Neural cell (in vitro differentiated cells): ENCODE measurements at regions not wholly inside any gene's neighbourhood (a gene's known extent, or its start where the extent isn't known, plus 50 kb on each side); places are given as distances from the start of the nearest gene placed in this dataset.

ENCODE experiments used
- H2AFZ ChIP-seq: fragments of 200-600, 300-800 bp; sonication (generic), shearing (Covaris generic); 2 replicates; pipeline ENCODE4 v1.6.0; 2014; ENCODE audit warnings: low read depth, mild to moderate bottlenecking, antibody characterized with exemption, low read length, moderate library complexity
- H3F3A ChIP-seq: fragments of 200-600 bp; shearing (Covaris generic); 2 replicates; pipeline ENCODE4 v1.6.1; 2016; ENCODE audit warnings: mild to moderate bottlenecking, moderate library complexity, mixed read lengths, antibody characterized with exemption, low read length; ENCODE audit not compliant: insufficient read depth, poor library complexity, severe bottlenecking
- H3K27ac ChIP-seq: fragments of 200-600, 300-800 bp; sonication (generic), shearing (Covaris generic); 2 replicates; pipeline ENCODE4 v1.5.1; 2014; ENCODE audit warnings: mild to moderate bottlenecking, low read length, moderate library complexity
- H3K27me3 ChIP-seq: fragments of 300-800, 200-600 bp; sonication (generic), shearing (Covaris generic); 2 replicates; pipeline ENCODE4 v1.6.0; 2014; ENCODE audit warnings: mild to moderate bottlenecking, low read depth, low read length, moderate library complexity; ENCODE audit not compliant: insufficient read depth
- H3K36me3 ChIP-seq: fragments of 300-800, 200-600 bp; sonication (generic), shearing (Covaris generic); 2 replicates; pipeline ENCODE4 v1.5.1; 2014; ENCODE audit warnings: mild to moderate bottlenecking, antibody characterized with exemption, low read length, moderate library complexity; ENCODE audit not compliant: insufficient read depth
- H3K4me2 ChIP-seq: fragments of 300-800, 200-600 bp; sonication (generic), shearing (Covaris generic); 2 replicates; pipeline ENCODE4 v1.6.0; 2014; ENCODE audit warnings: mild to moderate bottlenecking, low read length
- H3K4me3 ChIP-seq: fragments of 300-800, 200-600 bp; sonication (generic), shearing (Covaris generic); 2 replicates; pipeline ENCODE4 v1.5.1; 2014; ENCODE audit warnings: mild to moderate bottlenecking, low read length, moderate library complexity
- H3K79me2 ChIP-seq: fragments of 200-600 bp; shearing (Covaris generic); replicated peaks from 2 replicates; pipeline ENCODE4 v1.6.0; 2014; ENCODE audit warnings: mild to moderate bottlenecking, low read length, moderate library complexity; ENCODE audit not compliant: insufficient read depth
- H3K9ac ChIP-seq: fragments of 300-800, 200-600 bp; sonication (generic), shearing (Covaris generic); 2 replicates; pipeline ENCODE4 v1.6.1; 2016; ENCODE audit warnings: mild to moderate bottlenecking, low read length, mixed read lengths
- H3K9me2 ChIP-seq: fragments of 200-600 bp; shearing (Covaris generic); 2 replicates; pipeline ENCODE4 v1.6.1; 2016; ENCODE audit warnings: mild to moderate bottlenecking, low read length, mixed read lengths; ENCODE audit not compliant: insufficient read depth
- H3K9me3 ChIP-seq: fragments of 200-600, 300-800 bp; sonication (generic), shearing (Covaris generic); 2 replicates; pipeline ENCODE4 v1.6.1; 2016; ENCODE audit warnings: mild to moderate bottlenecking, mixed run types, low read length, moderate library complexity, mixed read lengths
- H4K20me1 ChIP-seq: fragments of 200-600 bp; shearing (Covaris generic); 2 replicates; pipeline ENCODE4 v1.6.1; 2016; ENCODE audit warnings: mild to moderate bottlenecking, mixed run types; ENCODE audit not compliant: insufficient read depth
- CTCF ChIP-seq: fragments of 450-650 bp; IDR thresholded peaks from 2 replicates; pipeline ENCODE4 v1.5.1; 2014; ENCODE audit warnings: antibody characterized with exemption, mild to moderate bottlenecking, moderate library complexity; ENCODE audit not compliant: poor library complexity, severe bottlenecking
- EP300 ChIP-seq: fragments of 450-650 bp; conservative IDR thresholded peaks from 2 replicates; pipeline ENCODE4 v1.6.1; 2014; ENCODE audit warnings: antibody characterized with exemption, mild to moderate bottlenecking, moderate library complexity; ENCODE audit not compliant: poor library complexity, severe bottlenecking
- EZH2 ChIP-seq: fragments of 200-600, 300-800 bp; shearing (Covaris generic), sonication (generic); IDR thresholded peaks from 2 replicates; pipeline ENCODE4 v1.6.1; 2014; ENCODE audit warnings: antibody characterized with exemption, low read length, borderline replicate concordance, mild to moderate bottlenecking; ENCODE audit not compliant: insufficient read depth, poor library complexity, severe bottlenecking
- MXI1 ChIP-seq: fragments of 450-650 bp; conservative IDR thresholded peaks from 2 replicates; pipeline ENCODE4 v1.6.1; 2014; ENCODE audit warnings: antibody characterized with exemption, mild to moderate bottlenecking; ENCODE audit not compliant: poor library complexity, severe bottlenecking
- POLR2AphosphoS5 ChIP-seq: IDR thresholded peaks from 2 replicates; pipeline ENCODE4 v1.6.1; 2012
- RAD21 ChIP-seq: fragments of 450-650 bp; conservative IDR thresholded peaks from 2 replicates; pipeline ENCODE4 v1.6.1; 2014; ENCODE audit warnings: antibody characterized with exemption, mild to moderate bottlenecking, moderate library complexity
- REST ChIP-seq: IDR thresholded peaks from 2 replicates; pipeline ENCODE4 v1.6.1; 2012; ENCODE audit warnings: borderline replicate concordance
- SMC3 ChIP-seq: fragments of 450-650 bp; conservative IDR thresholded peaks from 2 replicates; pipeline ENCODE4 v1.6.1; 2014; ENCODE audit warnings: antibody characterized with exemption, mild to moderate bottlenecking, moderate library complexity; ENCODE audit not compliant: poor library complexity
- TAF1 ChIP-seq: IDR thresholded peaks from 2 replicates; pipeline ENCODE4 v1.6.1; 2012; ENCODE audit warnings: low read depth

GRCh38 chr6:15960740-15961634 lies 167.9 kb upstream of the MYLIP start:
- H3K4me2 ChIP-seq, result no peak overlapping the region
- no peak for TF ChIP-seq REST
- no peak for TF ChIP-seq POLR2AphosphoS5
- no peak for TF ChIP-seq EZH2
- no peak for TF ChIP-seq EP300
- H3K4me3 ChIP-seq, result no peak overlapping the region
- H3K9me2 ChIP-seq, result no peaks in the 10 kb centered on the region
- H2AFZ ChIP-seq, result no peak overlapping the region
- H3K27ac ChIP-seq, result no peak overlapping the region
- H4K20me1 ChIP-seq, result no peaks in the 10 kb centered on the region
- no peaks in the 10 kb centered on the region for H3K9me3 ChIP-seq
- no peaks in the 10 kb centered on the region for H3K79me2 ChIP-seq
- H3K27me3 ChIP-seq, result no peaks in the 10 kb centered on the region
- H3K36me3 ChIP-seq, result no peaks in the 10 kb centered on the region
- no peaks in the 10 kb centered on the region for H3F3A ChIP-seq
- H3K9ac ChIP-seq, result no peak overlapping the region

DNA sequence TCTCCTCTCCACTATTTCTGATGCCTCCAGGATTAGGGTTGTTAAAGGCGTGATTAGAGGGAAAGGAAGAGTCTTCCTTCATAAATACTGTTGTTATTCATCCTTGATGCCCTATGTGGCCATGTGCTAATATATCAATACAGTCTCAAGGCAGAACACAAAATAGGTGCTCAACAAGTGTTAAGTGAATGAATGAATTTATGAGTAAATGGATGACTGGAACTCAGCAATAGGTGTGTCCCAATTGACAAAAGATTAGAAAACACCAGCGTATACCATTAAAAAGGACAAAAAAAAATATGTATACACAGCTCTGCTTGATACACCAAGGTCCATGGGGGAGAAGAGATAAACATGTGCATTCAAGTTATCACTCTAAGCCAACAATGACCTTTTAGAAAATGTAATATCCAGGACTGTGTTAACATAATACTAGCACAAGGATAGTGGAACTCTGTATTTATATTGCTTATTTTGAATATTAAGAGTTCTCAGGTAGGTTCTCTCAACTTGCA lies 171.2 kb upstream of the MYLIP start:
- H3K4me3 ChIP-seq, result no peak overlapping the region
- H3K9me3 ChIP-seq, result no peaks in the 10 kb centered on the region
- no peak overlapping the region for H2AFZ ChIP-seq
- H3K27me3 ChIP-seq, result no peaks in the 10 kb centered on the region
- H3K79me2 ChIP-seq, result no peaks in the 10 kb centered on the region
- no peaks in the 10 kb centered on the region for H4K20me1 ChIP-seq
- H3F3A ChIP-seq, result no peaks in the 10 kb centered on the region
- H3K36me3 ChIP-seq, result no peaks in the 10 kb centered on the region
- TF ChIP-seq CTCF (no peak), SMC3 (no peak), MXI1 (no peak), POLR2AphosphoS5 (no peak), EP300 (no peak), TAF1 (no peak), RAD21 (no peak), EZH2 (no peak), REST (no peak)
- no peak overlapping the region for H3K27ac ChIP-seq
- H3K9me2 ChIP-seq, result no peaks in the 10 kb centered on the region
- H3K4me2 ChIP-seq, result no peak overlapping the region
- no peak overlapping the region for H3K9ac ChIP-seq
